Upper lobe of right lung (tissue), 1 donor: ENCODE measurements at regions not wholly inside any gene's neighbourhood (a gene's known extent, or its start where the extent isn't known, plus 50 kb on each side); places are given as distances from the start of the nearest gene placed in this dataset.

Experiments used
- ATAC-seq: fragments of 200-7000 bp; cut with Tn5 transposase; one replicate; pipeline ENCODE4 v1.9.1; 2020; ENCODE audit warnings: mild to moderate bottlenecking, moderate library complexity
- DNase-seq: peaks from one replicate; pipeline ENCODE4 v3.0.0-alpha.2; 2020
- H3K27ac ChIP-seq: fragments of 200-600 bp; one replicate; pipeline ENCODE4 v1.8.0; 2022
- H3K27me3 ChIP-seq: fragments of 200-600 bp; one replicate; pipeline ENCODE4 v1.8.0; 2022; ENCODE audit warnings: mild to moderate bottlenecking
- H3K36me3 ChIP-seq: fragments of 200-600 bp; one replicate; pipeline ENCODE4 v1.8.0; 2022
- H3K4me1 ChIP-seq: fragments of 200-600 bp; one replicate; pipeline ENCODE4 v1.8.0; 2022
- H3K4me3 ChIP-seq: fragments of 200-600 bp; one replicate; pipeline ENCODE4 v1.8.0; 2022; ENCODE audit warnings: mild to moderate bottlenecking
- H3K9me3 ChIP-seq: fragments of 200-600 bp; one replicate; pipeline ENCODE4 v1.8.0; 2022
- intact Hi-C: fragments of 100-400 bp; cut with DNase I; formaldehyde crosslinking; loops from one replicate; pipeline ENCODE4 v1.11.0; 2022
- TF ChIP-seq, protein P1 (sequence below): fragments of 200-600 bp; IDR thresholded peaks from one replicate; pipeline ENCODE4 v1.8.0; 2022; ENCODE audit warnings: antibody characterized with exemption
- donor health status: DM: no; HTN: yes; CAD: no; lungs with severe emphysema.

DNA sequence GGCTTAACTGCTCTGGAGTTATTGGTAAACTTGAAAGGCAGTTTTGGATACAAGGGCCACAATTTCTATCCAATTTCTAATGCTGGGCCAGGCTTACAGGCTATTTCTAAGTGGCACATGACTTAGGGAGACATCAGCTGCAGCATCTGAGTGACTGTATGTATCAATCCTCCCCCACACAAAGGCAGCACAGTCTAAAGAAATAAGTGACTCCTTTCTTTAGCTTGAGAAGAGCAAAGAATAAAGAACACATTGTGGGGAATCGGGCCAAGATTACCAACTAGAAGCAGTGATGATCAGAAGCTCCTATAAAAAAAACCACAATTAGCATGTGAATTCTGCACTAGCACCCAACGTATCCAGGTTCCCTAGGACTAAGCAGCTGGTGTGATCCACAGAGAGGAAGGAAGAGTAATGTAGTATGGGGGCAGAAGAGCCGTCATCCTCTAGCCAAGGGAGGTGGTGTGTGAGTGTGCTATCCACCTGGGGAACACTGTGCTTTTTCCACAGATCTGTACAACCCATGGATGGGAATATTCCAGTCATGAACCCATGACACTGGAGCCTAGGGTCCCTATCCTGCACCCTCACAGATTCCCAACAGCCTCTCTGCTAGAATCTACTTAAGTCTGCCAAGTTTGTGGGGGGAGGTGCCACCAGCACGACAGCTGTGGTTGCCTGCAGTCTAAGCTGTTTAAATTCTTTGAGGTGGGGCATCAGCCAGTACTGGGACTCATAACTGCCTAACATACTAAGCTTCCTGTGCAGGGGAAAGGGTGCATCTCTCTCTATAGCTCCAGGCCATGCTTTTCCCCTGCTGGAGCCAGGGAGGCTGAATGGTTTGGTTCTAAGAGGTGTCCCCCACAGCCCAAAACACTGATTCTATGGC lies 147.8 kb upstream of the KDM5D start:
- TF ChIP-seq, protein P1, sequence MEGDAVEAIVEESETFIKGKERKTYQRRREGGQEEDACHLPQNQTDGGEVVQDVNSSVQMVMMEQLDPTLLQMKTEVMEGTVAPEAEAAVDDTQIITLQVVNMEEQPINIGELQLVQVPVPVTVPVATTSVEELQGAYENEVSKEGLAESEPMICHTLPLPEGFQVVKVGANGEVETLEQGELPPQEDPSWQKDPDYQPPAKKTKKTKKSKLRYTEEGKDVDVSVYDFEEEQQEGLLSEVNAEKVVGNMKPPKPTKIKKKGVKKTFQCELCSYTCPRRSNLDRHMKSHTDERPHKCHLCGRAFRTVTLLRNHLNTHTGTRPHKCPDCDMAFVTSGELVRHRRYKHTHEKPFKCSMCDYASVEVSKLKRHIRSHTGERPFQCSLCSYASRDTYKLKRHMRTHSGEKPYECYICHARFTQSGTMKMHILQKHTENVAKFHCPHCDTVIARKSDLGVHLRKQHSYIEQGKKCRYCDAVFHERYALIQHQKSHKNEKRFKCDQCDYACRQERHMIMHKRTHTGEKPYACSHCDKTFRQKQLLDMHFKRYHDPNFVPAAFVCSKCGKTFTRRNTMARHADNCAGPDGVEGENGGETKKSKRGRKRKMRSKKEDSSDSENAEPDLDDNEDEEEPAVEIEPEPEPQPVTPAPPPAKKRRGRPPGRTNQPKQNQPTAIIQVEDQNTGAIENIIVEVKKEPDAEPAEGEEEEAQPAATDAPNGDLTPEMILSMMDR: no peak
- Histone ChIP-seq H3K9me3 (no peaks in the 10 kb centered on the region), H3K36me3 (no peaks in the 10 kb centered on the region), H3K4me1 (no peaks in the 10 kb centered on the region), H3K27me3 (no peaks in the 10 kb centered on the region), H3K27ac (no peak overlapping the region), H3K4me3 (no peak overlapping the region)
- ATAC-seq (no peak), DNase-seq (no peak)
- intact Hi-C loops: no loop called here

DNA sequence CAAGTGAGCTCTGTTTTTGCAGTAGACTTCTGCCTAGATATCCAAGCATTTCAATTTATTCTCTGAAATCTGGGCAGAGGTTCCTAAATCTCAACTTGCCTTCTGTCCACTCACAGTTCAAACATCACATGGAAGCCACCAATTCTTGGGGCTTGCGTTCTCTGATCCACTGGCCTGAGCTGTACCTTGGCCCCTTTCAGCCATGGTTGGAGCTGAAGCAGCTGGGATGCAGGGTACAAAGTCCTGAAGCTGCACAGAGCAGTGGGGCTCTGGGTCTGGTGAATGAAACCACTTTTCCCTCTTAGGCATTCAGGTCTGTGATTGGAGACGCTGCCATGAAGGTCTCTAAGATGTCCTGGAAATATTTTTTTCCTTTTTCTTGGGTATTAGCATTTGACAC lies 137.6 kb upstream of the KDM5D start:
- H3K36me3 ChIP-seq: no peaks in the 10 kb centered on the region
- intact Hi-C loops: no loop called here
- no peaks in the 10 kb centered on the region for H3K27me3 ChIP-seq
- H3K4me3 ChIP-seq: no peak overlapping the region
- TF ChIP-seq, protein P1: no peak
- ATAC-seq (no peak), DNase-seq (no peak)
- no peaks in the 10 kb centered on the region for H3K4me1 ChIP-seq
- H3K9me3 ChIP-seq: no peaks in the 10 kb centered on the region
- H3K27ac ChIP-seq: no peak overlapping the region

DNA sequence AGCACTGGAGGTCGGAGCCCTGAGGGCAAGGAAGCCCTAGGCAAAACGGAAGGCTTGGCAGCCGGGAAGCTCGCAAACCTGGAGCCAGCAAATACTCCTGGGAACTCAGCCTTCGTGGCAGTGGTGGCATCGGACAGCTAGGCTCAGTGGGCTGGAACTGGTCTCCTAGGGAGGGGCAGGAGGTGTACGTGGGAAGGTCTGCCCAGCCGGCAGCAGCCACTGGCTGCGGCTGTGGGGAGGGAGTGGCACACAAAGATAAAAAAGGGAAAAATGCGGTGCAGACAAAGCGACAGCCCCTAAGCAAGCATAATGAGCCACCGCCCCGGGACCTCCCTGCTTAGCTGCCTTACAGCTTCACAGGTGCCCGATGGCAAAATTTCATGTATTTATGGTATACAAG lies 125.2 kb upstream of the KDM5D start:
- intact Hi-C loops: no loop called here
- Histone ChIP-seq H3K27me3 (no peaks in the 10 kb centered on the region), H3K4me1 (no peaks in the 10 kb centered on the region), H3K27ac (no peak overlapping the region), H3K9me3 (no peaks in the 10 kb centered on the region), H3K4me3 (no peak overlapping the region), H3K36me3 (no peaks in the 10 kb centered on the region)
- no peak for DNase-seq
- ATAC-seq: no peak
- TF ChIP-seq, protein P1: no peak

DNA sequence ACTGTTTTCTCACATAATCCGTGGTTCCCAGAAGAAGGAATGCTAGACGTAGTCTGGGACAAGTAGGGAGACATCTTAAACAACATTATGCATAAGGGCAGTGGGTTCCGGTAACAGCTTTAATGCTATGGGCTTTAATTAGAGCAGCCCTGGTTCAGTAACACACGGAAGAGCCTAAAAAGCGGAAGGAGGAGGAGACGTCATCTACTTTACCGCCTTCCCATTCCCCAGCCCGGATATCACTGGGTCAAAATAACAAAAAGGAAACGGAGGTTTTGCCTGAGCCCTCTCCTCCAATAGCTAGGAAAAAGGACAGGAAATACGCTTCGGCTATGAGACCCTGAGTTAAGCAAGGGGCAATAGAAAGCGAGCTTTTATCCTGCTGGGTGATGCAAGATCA lies 124.8 kb upstream of the KDM5D start:
- DNase-seq (no peak), ATAC-seq (no peak)
- Histone ChIP-seq H3K4me3 (no peak overlapping the region), H3K27me3 (no peaks in the 10 kb centered on the region), H3K36me3 (no peaks in the 10 kb centered on the region), H3K4me1 (no peaks in the 10 kb centered on the region), H3K27ac (no peak overlapping the region), H3K9me3 (no peaks in the 10 kb centered on the region)
- TF ChIP-seq, protein P1: no peak
- intact Hi-C loops: no loop called here

DNA sequence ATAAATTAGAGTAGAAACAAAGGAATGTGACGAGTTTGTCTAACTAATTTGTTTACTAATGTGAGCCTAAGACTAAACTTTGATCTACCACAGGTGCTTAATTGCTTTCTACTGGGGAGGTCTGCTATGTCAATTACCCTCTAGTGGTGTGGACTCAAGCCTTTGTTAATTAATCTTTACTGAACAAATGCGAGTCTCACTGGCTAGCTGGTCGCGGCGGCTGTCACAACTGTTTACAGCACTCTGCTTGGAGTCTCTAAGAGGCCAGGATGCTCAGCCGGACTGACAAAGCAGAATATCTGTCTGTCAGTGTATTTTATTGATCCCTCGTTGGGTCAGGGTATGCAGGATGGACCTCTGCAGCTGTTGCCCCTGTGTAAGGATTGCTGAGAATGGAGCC lies 124.1 kb upstream of the KDM5D start:
- intact Hi-C loops: no loop called here
- DNase-seq: no peak
- ATAC-seq: no peak
- Histone ChIP-seq H3K27me3 (no peaks in the 10 kb centered on the region), H3K27ac (no peak overlapping the region), H3K36me3 (no peaks in the 10 kb centered on the region), H3K9me3 (no peaks in the 10 kb centered on the region), H3K4me3 (no peak overlapping the region), H3K4me1 (no peaks in the 10 kb centered on the region)
- TF ChIP-seq, protein P1: no peak
